Suppressor macrophage treated with lipopolysaccharide for 1 hour (primary cell): ENCODE measurements at regions not wholly inside any gene's neighbourhood (a gene's known extent, or its start where the extent isn't known, plus 50 kb on each side); places are given as distances from the start of the nearest gene placed in this dataset.
A peak's percentile ranks its signal among the peaks of the same experiment; 100 is the strongest.

ENCODE experiments used
- DNase-seq, 3 donors: peaks; one replicate each; pipeline ENCODE4 v3.0.0-alpha.2; 2020 to 2022

GRCh38 chr5:111676926-111677415 is 80.0 kb downstream of the NREP start:
- no peak for DNase-seq

- DNase-seq, result no peak
Observed at GRCh38 chr5:111676466-111676865, 80.5 kb downstream of the NREP start.

GRCh38 chr5:111675201-111675934 is 81.6 kb downstream of the NREP start:
- DNase-seq, result no peak

- no peak for DNase-seq
Observed at GRCh38 chr5:111673891-111674626, 82.9 kb downstream of the NREP start.

GRCh38 chr5:111672099-111672498 is 84.9 kb downstream of the NREP start:
- no peak for DNase-seq

- DNase-seq, result no peak
Observed at GRCh38 chr5:111670826-111671492, 86.0 kb downstream of the NREP start.

GRCh38 chr5:111668477-111669414 is 88.2 kb downstream of the NREP start:
- peak in 1 of 3 donors; percentile 14 for DNase-seq

GRCh38 chr5:111667128-111667736 is 89.8 kb downstream of the NREP start:
- peak in 1 of 3 donors; percentile 22 for DNase-seq

GRCh38 chr5:111656580-111656979 is 100.4 kb downstream of the NREP start:
- no peak for DNase-seq

GRCh38 chr5:111655169-111655924 is 101.6 kb downstream of the NREP start:
- DNase-seq, result peak; percentile 43 to 49 (median 48)

- no peak for DNase-seq
Observed at GRCh38 chr5:111653408-111653807, 103.6 kb downstream of the NREP start.

- DNase-seq, result no peak
Observed at GRCh38 chr5:111649516-111649915, 107.5 kb downstream of the NREP start.

GRCh38 chr5:111645303-111645838 is 111.6 kb downstream of the NREP start:
- no peak for DNase-seq

- no peak for DNase-seq
Observed at GRCh38 chr5:111643499-111643898, 113.5 kb downstream of the NREP start.

- DNase-seq, result no peak
Observed at GRCh38 chr5:111641533-111642233, 115.3 kb downstream of the NREP start.

GRCh38 chr5:111639912-111640311 is 117.1 kb downstream of the NREP start:
- DNase-seq, result no peak

- no peak for DNase-seq
Observed at GRCh38 chr5:111636736-111637135, 120.3 kb downstream of the NREP start.

- no peak for DNase-seq
Observed at GRCh38 chr5:111635916-111636570, 121.0 kb downstream of the NREP start.

GRCh38 chr5:111635151-111635902 is 121.7 kb downstream of the NREP start:
- DNase-seq, result no peak
